ENCODE measurements at regions not wholly inside any gene's neighbourhood (a gene's known extent, or its start where the extent isn't known, plus 50 kb on each side); places are given as distances from the start of the nearest gene placed in this dataset.

DNA sequence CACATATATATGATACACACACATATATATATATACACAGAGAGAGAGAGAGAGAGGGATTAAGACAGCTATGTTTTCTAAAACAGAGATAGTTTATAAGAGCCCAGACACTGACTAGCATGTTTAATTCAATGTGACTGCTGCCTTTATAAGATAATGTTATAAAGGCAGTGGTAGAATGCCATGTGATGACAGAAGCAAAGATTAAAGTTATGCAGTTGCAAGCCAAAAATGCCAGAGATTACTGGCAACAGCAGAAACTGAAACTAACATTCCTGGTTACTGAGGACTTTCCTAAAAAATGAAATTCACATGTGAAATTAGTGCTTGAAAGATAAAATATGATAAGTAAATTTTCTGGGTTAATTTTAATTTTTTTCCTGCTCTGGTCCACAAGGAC lies 1888.9 kb downstream of the LRRC4C start:
- TF ChIP-seq, protein P1, sequence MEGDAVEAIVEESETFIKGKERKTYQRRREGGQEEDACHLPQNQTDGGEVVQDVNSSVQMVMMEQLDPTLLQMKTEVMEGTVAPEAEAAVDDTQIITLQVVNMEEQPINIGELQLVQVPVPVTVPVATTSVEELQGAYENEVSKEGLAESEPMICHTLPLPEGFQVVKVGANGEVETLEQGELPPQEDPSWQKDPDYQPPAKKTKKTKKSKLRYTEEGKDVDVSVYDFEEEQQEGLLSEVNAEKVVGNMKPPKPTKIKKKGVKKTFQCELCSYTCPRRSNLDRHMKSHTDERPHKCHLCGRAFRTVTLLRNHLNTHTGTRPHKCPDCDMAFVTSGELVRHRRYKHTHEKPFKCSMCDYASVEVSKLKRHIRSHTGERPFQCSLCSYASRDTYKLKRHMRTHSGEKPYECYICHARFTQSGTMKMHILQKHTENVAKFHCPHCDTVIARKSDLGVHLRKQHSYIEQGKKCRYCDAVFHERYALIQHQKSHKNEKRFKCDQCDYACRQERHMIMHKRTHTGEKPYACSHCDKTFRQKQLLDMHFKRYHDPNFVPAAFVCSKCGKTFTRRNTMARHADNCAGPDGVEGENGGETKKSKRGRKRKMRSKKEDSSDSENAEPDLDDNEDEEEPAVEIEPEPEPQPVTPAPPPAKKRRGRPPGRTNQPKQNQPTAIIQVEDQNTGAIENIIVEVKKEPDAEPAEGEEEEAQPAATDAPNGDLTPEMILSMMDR (IDR thresholded peaks at IDR 0.05; ENCODE audit: low read length) = no peak
- TF ChIP-seq EZH2 (IDR thresholded peaks at IDR 0.05; ENCODE audit: borderline replicate concordance, low read length) = no peak
